GM12878 (cell line): ENCODE measurements at regions not wholly inside any gene's neighbourhood (a gene's known extent, or its start where the extent isn't known, plus 50 kb on each side); places are given as distances from the start of the nearest gene placed in this dataset.

Source experiments
- BRCA1 ChIP-seq: IDR thresholded peaks from 2 replicates; pipeline ENCODE4 v1.6.1; 2011; ENCODE audit warnings: low read depth, low read length, improper control_type of control experiment
- CTCF ChIP-seq, 3 experiments: IDR thresholded peaks in 2 of 3; conservative IDR thresholded peaks in 1 of 3; 2 replicates each; pipeline ENCODE4 v1.5.1; 2011; ENCODE audit warnings: low read depth in 3 of 3, low read length in 3 of 3, mild to moderate bottlenecking in 3 of 3, control low read depth in 2 of 3, moderate library complexity in 2 of 3, inconsistent platforms in 1 of 3, mixed read lengths in 1 of 3; ENCODE audit not compliant: control insufficient read depth in 2 of 3, insufficient read depth in 1 of 3; ENCODE audit errors: extremely low read depth in 1 of 3
- ESRRA ChIP-seq: IDR thresholded peaks from 2 replicates; pipeline ENCODE4 v1.6.1; 2012; ENCODE audit warnings: mild to moderate bottlenecking, low read length, improper control_type of control experiment
- MYC ChIP-seq: IDR thresholded peaks from 2 replicates; pipeline ENCODE4 v1.6.1; 2011; ENCODE audit warnings: mild to moderate bottlenecking, low read length, moderate library complexity, inconsistent platforms; ENCODE audit not compliant: insufficient read depth, insufficient replicate concordance, insufficient read length, severe bottlenecking
- PAX5 ChIP-seq: IDR thresholded peaks from 2 replicates; pipeline ENCODE4 v1.6.1; 2011; ENCODE audit warnings: low read depth, low read length, borderline replicate concordance
- PBX3 ChIP-seq: IDR thresholded peaks from 2 replicates; pipeline ENCODE4 v1.6.1; 2011; ENCODE audit warnings: mild to moderate bottlenecking, low read depth, low read length, moderate library complexity; ENCODE audit not compliant: insufficient replicate concordance
- POLR2A ChIP-seq: IDR thresholded peaks from 2 replicates; pipeline ENCODE4 v1.6.1; 2011; ENCODE audit warnings: low read depth, mild to moderate bottlenecking, low read length
- REST ChIP-seq: IDR thresholded peaks from 2 replicates; pipeline ENCODE4 v1.6.1; 2012; ENCODE audit warnings: mild to moderate bottlenecking, low read depth, low read length
- SMAD1 ChIP-seq: fragments of 450-650 bp; IDR thresholded peaks from 2 replicates; pipeline ENCODE4 v1.6.1; 2018; ENCODE audit warnings: mild to moderate bottlenecking, low read depth; ENCODE audit not compliant: partially characterized antibody
- TARDBP ChIP-seq: IDR thresholded peaks from 2 replicates; pipeline ENCODE4 v1.6.1; 2016; ENCODE audit warnings: borderline replicate concordance
- ZBTB40 ChIP-seq: fragments of 450-650 bp; IDR thresholded peaks from 2 replicates; pipeline ENCODE4 v1.6.1; 2016; ENCODE audit warnings: mild to moderate bottlenecking, moderate library complexity, borderline replicate concordance

- TF ChIP-seq SMAD1 (no peak), CTCF (IDR thresholded peaks at IDR 0.05 in 2 of 3, conservative IDR thresholded peaks at IDR 0.05 in 1 of 3; ENCODE audit: control insufficient read depth in 2 of 3, extremely low read depth in 1 of 3, insufficient read depth in 1 of 3, low read depth in 3 of 3, low read length in 3 of 3) (no peak), PBX3 (no peak), TARDBP (no peak), REST (no peak), MYC (no peak), PAX5 (no peak), ESRRA (no peak), POLR2A (no peak), BRCA1 (no peak), ZBTB40 (no peak)
Observed at GRCh38 chr7:42332605-42333222, 95.7 kb upstream of the GLI3 start.
